ENCODE measurements at regions not wholly inside any gene's neighbourhood (a gene's known extent, or its start where the extent isn't known, plus 50 kb on each side); places are given as distances from the start of the nearest gene placed in this dataset.

DNA sequence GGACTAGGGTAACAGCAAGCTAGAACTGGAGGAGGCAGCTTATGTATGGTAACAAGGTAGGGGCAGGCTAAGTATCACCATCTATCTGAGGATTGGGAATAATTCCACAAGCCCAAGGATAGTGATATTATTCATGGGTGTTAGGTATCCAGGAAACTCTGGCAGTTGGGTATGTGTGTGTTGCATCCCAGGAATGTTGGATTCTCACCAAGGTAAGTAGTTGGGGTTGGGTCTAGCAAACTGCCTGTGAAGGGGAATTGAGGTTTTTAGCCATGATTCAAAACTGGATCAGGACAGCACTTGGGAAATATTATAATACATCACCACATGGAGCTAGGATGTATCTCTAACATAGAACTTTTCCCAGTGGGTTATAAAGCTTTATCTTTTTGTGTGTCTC lies 626.4 kb upstream of the GOLIM4 start:
- TF ChIP-seq ZNF416 (CRISPR knock-in tag; IDR thresholded peaks at IDR 0.05) (no peak), ATF2 (CRISPR knock-in tag; IDR thresholded peaks at IDR 0.05; ENCODE audit: borderline replicate concordance, low read depth) (no peak)
- TF ChIP-seq, protein P1, sequence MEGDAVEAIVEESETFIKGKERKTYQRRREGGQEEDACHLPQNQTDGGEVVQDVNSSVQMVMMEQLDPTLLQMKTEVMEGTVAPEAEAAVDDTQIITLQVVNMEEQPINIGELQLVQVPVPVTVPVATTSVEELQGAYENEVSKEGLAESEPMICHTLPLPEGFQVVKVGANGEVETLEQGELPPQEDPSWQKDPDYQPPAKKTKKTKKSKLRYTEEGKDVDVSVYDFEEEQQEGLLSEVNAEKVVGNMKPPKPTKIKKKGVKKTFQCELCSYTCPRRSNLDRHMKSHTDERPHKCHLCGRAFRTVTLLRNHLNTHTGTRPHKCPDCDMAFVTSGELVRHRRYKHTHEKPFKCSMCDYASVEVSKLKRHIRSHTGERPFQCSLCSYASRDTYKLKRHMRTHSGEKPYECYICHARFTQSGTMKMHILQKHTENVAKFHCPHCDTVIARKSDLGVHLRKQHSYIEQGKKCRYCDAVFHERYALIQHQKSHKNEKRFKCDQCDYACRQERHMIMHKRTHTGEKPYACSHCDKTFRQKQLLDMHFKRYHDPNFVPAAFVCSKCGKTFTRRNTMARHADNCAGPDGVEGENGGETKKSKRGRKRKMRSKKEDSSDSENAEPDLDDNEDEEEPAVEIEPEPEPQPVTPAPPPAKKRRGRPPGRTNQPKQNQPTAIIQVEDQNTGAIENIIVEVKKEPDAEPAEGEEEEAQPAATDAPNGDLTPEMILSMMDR (IDR thresholded peaks at IDR 0.05) = no peak
- TF ChIP-seq, protein P2, sequence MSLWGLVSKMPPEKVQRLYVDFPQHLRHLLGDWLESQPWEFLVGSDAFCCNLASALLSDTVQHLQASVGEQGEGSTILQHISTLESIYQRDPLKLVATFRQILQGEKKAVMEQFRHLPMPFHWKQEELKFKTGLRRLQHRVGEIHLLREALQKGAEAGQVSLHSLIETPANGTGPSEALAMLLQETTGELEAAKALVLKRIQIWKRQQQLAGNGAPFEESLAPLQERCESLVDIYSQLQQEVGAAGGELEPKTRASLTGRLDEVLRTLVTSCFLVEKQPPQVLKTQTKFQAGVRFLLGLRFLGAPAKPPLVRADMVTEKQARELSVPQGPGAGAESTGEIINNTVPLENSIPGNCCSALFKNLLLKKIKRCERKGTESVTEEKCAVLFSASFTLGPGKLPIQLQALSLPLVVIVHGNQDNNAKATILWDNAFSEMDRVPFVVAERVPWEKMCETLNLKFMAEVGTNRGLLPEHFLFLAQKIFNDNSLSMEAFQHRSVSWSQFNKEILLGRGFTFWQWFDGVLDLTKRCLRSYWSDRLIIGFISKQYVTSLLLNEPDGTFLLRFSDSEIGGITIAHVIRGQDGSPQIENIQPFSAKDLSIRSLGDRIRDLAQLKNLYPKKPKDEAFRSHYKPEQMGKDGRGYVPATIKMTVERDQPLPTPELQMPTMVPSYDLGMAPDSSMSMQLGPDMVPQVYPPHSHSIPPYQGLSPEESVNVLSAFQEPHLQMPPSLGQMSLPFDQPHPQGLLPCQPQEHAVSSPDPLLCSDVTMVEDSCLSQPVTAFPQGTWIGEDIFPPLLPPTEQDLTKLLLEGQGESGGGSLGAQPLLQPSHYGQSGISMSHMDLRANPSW (CRISPR knock-in tag; conservative IDR thresholded peaks at IDR 0.05; ENCODE audit: low read depth) = no peak
